GM12878 (cell line): ENCODE measurements at regions not wholly inside any gene's neighbourhood (a gene's known extent, or its start where the extent isn't known, plus 50 kb on each side); places are given as distances from the start of the nearest gene placed in this dataset.

Source experiments
- CHD4 ChIP-seq: fragments of 200-600 bp; sonication (generic); IDR thresholded peaks from 2 replicates; pipeline ENCODE4 v1.6.1; 2016; ENCODE audit warnings: mild to moderate bottlenecking
- CREB1 ChIP-seq: IDR thresholded peaks from 2 replicates; pipeline ENCODE4 v1.6.1; 2012; ENCODE audit warnings: low read depth, mild to moderate bottlenecking, inconsistent platforms
- EP300 ChIP-seq, 2 experiments: fragments of 150-350 bp in 1 of 2; IDR thresholded peaks; 2 replicates each; pipeline ENCODE4 v1.6.1; 2011 to 2012; ENCODE audit warnings: low read depth in 2 of 2, low read length in 2 of 2, borderline replicate concordance in 1 of 2, improper control_type of control experiment in 1 of 2, inconsistent platforms in 1 of 2; ENCODE audit not compliant: control insufficient read depth in 1 of 2
- JUND ChIP-seq: IDR thresholded peaks from 2 replicates; pipeline ENCODE4 v1.6.1; 2012; ENCODE audit warnings: low read depth, mild to moderate bottlenecking, low read length, improper control_type of control experiment, moderate library complexity
- POLR2A ChIP-seq: IDR thresholded peaks from 2 replicates; pipeline ENCODE4 v1.6.1; 2011; ENCODE audit warnings: low read depth, mild to moderate bottlenecking, low read length
- SREBF2 ChIP-seq: IDR thresholded peaks from 2 replicates; pipeline ENCODE4 v1.6.1; 2012; ENCODE audit warnings: mild to moderate bottlenecking, low read length
- TF ChIP-seq, protein P1 (sequence below), 3 experiments: IDR thresholded peaks in 2 of 3; conservative IDR thresholded peaks in 1 of 3; 2 replicates each; pipeline ENCODE4 v1.5.1; 2011; ENCODE audit warnings: low read depth in 3 of 3, low read length in 3 of 3, mild to moderate bottlenecking in 3 of 3, control low read depth in 2 of 3, moderate library complexity in 2 of 3, inconsistent platforms in 1 of 3, mixed read lengths in 1 of 3; ENCODE audit not compliant: control insufficient read depth in 2 of 3, insufficient read depth in 1 of 3; ENCODE audit errors: extremely low read depth in 1 of 3
- TF ChIP-seq, protein P2 (sequence below): IDR thresholded peaks from 2 replicates; pipeline ENCODE4 v1.6.1; 2011; ENCODE audit warnings: mild to moderate bottlenecking, low read depth, low read length, moderate library complexity; ENCODE audit not compliant: insufficient replicate concordance
- TF ChIP-seq, protein P3 (sequence below): IDR thresholded peaks from 2 replicates; pipeline ENCODE4 v1.6.1; 2012; ENCODE audit warnings: low read depth, low read length, improper control_type of control experiment
- TF ChIP-seq, protein P4 (sequence below): IDR thresholded peaks from 2 replicates; pipeline ENCODE4 v1.6.1; 2012; ENCODE audit warnings: mild to moderate bottlenecking, low read depth, low read length
- TF ChIP-seq, protein P5 (sequence below): fragments of 450-650 bp; IDR thresholded peaks from 2 replicates; pipeline ENCODE4 v1.6.1; 2016; ENCODE audit warnings: mild to moderate bottlenecking, moderate library complexity, borderline replicate concordance

DNA sequence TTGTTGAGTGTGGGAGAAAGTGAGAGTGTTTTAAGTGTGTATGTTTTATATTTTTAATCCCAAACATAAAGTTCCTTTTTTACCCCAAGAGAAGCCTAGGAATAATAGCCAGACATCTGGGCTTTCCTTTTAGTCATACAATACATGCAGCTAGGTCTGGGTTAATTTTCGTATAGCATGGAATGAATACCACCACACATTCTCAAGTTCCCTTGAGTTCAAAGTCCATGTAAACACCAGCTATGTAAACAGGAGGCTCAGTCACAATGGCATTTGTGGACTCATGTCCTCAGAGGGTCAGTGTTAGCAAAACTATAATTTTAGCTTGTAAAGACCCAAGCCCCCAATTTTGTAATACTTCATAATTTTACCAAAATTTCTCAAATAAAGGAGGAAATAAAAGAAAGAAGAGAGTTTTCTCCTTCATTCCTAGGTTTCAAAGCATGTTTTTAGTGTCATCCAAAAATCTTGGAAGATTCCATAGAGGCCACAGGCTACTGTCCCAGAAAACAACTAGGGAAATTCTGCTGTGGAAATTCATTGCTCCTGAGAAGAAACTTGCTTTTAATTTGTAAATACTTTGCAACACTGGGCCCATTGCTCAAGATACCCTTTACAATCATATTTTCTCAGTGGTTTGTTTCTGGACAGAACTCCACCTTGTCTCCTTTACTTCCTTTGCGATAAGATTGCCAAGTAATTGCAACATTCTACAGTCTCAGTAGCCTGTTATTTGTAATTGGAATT is 671.2 kb downstream of the COL12A1 start:
- TF ChIP-seq, protein P1, sequence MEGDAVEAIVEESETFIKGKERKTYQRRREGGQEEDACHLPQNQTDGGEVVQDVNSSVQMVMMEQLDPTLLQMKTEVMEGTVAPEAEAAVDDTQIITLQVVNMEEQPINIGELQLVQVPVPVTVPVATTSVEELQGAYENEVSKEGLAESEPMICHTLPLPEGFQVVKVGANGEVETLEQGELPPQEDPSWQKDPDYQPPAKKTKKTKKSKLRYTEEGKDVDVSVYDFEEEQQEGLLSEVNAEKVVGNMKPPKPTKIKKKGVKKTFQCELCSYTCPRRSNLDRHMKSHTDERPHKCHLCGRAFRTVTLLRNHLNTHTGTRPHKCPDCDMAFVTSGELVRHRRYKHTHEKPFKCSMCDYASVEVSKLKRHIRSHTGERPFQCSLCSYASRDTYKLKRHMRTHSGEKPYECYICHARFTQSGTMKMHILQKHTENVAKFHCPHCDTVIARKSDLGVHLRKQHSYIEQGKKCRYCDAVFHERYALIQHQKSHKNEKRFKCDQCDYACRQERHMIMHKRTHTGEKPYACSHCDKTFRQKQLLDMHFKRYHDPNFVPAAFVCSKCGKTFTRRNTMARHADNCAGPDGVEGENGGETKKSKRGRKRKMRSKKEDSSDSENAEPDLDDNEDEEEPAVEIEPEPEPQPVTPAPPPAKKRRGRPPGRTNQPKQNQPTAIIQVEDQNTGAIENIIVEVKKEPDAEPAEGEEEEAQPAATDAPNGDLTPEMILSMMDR (IDR thresholded peaks at IDR 0.05 in 2 of 3, conservative IDR thresholded peaks at IDR 0.05 in 1 of 3; ENCODE audit: control insufficient read depth in 2 of 3, extremely low read depth in 1 of 3, insufficient read depth in 1 of 3, low read depth in 3 of 3, low read length in 3 of 3) = no peak
- TF ChIP-seq EP300 (IDR thresholded peaks at IDR 0.05; ENCODE audit: borderline replicate concordance in 1 of 2, control insufficient read depth in 1 of 2, low read depth in 2 of 2, low read length in 2 of 2) (no peak), POLR2A (no peak), CREB1 (no peak), SREBF2 (no peak), JUND (no peak), CHD4 (no peak)
- TF ChIP-seq, protein P2, sequence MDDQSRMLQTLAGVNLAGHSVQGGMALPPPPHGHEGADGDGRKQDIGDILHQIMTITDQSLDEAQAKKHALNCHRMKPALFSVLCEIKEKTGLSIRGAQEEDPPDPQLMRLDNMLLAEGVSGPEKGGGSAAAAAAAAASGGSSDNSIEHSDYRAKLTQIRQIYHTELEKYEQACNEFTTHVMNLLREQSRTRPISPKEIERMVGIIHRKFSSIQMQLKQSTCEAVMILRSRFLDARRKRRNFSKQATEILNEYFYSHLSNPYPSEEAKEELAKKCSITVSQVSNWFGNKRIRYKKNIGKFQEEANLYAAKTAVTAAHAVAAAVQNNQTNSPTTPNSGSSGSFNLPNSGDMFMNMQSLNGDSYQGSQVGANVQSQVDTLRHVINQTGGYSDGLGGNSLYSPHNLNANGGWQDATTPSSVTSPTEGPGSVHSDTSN = no peak
- TF ChIP-seq, protein P3, sequence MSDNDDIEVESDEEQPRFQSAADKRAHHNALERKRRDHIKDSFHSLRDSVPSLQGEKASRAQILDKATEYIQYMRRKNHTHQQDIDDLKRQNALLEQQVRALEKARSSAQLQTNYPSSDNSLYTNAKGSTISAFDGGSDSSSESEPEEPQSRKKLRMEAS = no peak
- TF ChIP-seq, protein P4, sequence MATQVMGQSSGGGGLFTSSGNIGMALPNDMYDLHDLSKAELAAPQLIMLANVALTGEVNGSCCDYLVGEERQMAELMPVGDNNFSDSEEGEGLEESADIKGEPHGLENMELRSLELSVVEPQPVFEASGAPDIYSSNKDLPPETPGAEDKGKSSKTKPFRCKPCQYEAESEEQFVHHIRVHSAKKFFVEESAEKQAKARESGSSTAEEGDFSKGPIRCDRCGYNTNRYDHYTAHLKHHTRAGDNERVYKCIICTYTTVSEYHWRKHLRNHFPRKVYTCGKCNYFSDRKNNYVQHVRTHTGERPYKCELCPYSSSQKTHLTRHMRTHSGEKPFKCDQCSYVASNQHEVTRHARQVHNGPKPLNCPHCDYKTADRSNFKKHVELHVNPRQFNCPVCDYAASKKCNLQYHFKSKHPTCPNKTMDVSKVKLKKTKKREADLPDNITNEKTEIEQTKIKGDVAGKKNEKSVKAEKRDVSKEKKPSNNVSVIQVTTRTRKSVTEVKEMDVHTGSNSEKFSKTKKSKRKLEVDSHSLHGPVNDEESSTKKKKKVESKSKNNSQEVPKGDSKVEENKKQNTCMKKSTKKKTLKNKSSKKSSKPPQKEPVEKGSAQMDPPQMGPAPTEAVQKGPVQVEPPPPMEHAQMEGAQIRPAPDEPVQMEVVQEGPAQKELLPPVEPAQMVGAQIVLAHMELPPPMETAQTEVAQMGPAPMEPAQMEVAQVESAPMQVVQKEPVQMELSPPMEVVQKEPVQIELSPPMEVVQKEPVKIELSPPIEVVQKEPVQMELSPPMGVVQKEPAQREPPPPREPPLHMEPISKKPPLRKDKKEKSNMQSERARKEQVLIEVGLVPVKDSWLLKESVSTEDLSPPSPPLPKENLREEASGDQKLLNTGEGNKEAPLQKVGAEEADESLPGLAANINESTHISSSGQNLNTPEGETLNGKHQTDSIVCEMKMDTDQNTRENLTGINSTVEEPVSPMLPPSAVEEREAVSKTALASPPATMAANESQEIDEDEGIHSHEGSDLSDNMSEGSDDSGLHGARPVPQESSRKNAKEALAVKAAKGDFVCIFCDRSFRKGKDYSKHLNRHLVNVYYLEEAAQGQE = no peak
- TF ChIP-seq, protein P5, sequence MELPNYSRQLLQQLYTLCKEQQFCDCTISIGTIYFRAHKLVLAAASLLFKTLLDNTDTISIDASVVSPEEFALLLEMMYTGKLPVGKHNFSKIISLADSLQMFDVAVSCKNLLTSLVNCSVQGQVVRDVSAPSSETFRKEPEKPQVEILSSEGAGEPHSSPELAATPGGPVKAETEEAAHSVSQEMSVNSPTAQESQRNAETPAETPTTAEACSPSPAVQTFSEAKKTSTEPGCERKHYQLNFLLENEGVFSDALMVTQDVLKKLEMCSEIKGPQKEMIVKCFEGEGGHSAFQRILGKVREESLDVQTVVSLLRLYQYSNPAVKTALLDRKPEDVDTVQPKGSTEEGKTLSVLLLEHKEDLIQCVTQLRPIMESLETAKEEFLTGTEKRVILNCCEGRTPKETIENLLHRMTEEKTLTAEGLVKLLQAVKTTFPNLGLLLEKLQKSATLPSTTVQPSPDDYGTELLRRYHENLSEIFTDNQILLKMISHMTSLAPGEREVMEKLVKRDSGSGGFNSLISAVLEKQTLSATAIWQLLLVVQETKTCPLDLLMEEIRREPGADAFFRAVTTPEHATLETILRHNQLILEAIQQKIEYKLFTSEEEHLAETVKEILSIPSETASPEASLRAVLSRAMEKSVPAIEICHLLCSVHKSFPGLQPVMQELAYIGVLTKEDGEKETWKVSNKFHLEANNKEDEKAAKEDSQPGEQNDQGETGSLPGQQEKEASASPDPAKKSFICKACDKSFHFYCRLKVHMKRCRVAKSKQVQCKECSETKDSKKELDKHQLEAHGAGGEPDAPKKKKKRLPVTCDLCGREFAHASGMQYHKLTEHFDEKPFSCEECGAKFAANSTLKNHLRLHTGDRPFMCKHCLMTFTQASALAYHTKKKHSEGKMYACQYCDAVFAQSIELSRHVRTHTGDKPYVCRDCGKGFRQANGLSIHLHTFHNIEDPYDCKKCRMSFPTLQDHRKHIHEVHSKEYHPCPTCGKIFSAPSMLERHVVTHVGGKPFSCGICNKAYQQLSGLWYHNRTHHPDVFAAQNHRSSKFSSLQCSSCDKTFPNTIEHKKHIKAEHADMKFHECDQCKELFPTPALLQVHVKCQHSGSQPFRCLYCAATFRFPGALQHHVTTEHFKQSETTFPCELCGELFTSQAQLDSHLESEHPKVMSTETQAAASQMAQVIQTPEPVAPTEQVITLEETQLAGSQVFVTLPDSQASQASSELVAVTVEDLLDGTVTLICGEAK = no peak
